Lower lobe of right lung (tissue), 2 donors: ENCODE measurements at regions not wholly inside any gene's neighbourhood (a gene's known extent, or its start where the extent isn't known, plus 50 kb on each side); places are given as distances from the start of the nearest gene placed in this dataset.

Experiments
- ATAC-seq, 2 donors: fragments of 200-7000 bp; cut with Tn5 transposase; one replicate each; pipeline ENCODE4 v1.9.1; 2020 to 2022; ENCODE audit warnings: mild to moderate bottlenecking in 2 of 2, moderate library complexity in 2 of 2
- DNase-seq: peaks from one replicate; pipeline ENCODE4 v3.0.0-alpha.2; 2020
- H3K27ac ChIP-seq: fragments of 200-600 bp; one replicate; pipeline ENCODE4 v1.8.0; 2022
- H3K27me3 ChIP-seq: fragments of 200-600 bp; one replicate; pipeline ENCODE4 v1.8.0; 2022; ENCODE audit warnings: low read depth
- H3K36me3 ChIP-seq: fragments of 200-600 bp; one replicate; pipeline ENCODE4 v1.8.0; 2022; ENCODE audit warnings: mild to moderate bottlenecking
- H3K4me1 ChIP-seq: fragments of 200-600 bp; one replicate; pipeline ENCODE4 v1.8.0; 2022
- H3K4me3 ChIP-seq: fragments of 200-600 bp; one replicate; pipeline ENCODE4 v1.8.0; 2022; ENCODE audit warnings: mild to moderate bottlenecking
- H3K9me3 ChIP-seq: fragments of 200-600 bp; one replicate; pipeline ENCODE4 v1.8.0; 2022
- intact Hi-C: fragments of 100-400 bp; cut with DNase I; formaldehyde crosslinking; loops from one replicate; pipeline ENCODE4 v1.11.0; 2022
- TF ChIP-seq, protein P1 (sequence below): fragments of 200-600 bp; IDR thresholded peaks from one replicate; pipeline ENCODE4 v1.8.0; 2022; ENCODE audit warnings: antibody characterized with exemption, mild to moderate bottlenecking
- donor health status: DM: no; HTN: yes; CAD: no; lungs with severe emphysema.

GRCh38 chr2:183455056-183455455 lies 330.8 kb downstream of the NUP35 start:
- no peak for ATAC-seq
- no peak overlapping the region for H3K4me3 ChIP-seq
- no peaks in the 10 kb centered on the region for H3K4me1 ChIP-seq
- H3K27me3 ChIP-seq = no peaks in the 10 kb centered on the region
- H3K36me3 ChIP-seq = no peaks in the 10 kb centered on the region
- no peak overlapping the region for H3K27ac ChIP-seq
- intact Hi-C loops = no loop called here
- TF ChIP-seq, protein P1, sequence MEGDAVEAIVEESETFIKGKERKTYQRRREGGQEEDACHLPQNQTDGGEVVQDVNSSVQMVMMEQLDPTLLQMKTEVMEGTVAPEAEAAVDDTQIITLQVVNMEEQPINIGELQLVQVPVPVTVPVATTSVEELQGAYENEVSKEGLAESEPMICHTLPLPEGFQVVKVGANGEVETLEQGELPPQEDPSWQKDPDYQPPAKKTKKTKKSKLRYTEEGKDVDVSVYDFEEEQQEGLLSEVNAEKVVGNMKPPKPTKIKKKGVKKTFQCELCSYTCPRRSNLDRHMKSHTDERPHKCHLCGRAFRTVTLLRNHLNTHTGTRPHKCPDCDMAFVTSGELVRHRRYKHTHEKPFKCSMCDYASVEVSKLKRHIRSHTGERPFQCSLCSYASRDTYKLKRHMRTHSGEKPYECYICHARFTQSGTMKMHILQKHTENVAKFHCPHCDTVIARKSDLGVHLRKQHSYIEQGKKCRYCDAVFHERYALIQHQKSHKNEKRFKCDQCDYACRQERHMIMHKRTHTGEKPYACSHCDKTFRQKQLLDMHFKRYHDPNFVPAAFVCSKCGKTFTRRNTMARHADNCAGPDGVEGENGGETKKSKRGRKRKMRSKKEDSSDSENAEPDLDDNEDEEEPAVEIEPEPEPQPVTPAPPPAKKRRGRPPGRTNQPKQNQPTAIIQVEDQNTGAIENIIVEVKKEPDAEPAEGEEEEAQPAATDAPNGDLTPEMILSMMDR = no peak
- DNase-seq = no peak
- H3K9me3 ChIP-seq = no peaks in the 10 kb centered on the region

GRCh38 chr2:183456177-183456576 lies 331.9 kb downstream of the NUP35 start:
- Histone ChIP-seq H3K4me1 (no peaks in the 10 kb centered on the region), H3K27ac (no peak overlapping the region), H3K4me3 (no peak overlapping the region), H3K36me3 (no peaks in the 10 kb centered on the region), H3K9me3 (no peaks in the 10 kb centered on the region), H3K27me3 (no peaks in the 10 kb centered on the region)
- DNase-seq (no peak), ATAC-seq (no peak)
- intact Hi-C loops = no loop called here
- TF ChIP-seq, protein P1 = no peak

GRCh38 chr2:183458460-183458859 lies 334.2 kb downstream of the NUP35 start:
- Histone ChIP-seq H3K27ac (no peak overlapping the region), H3K4me1 (no peaks in the 10 kb centered on the region), H3K4me3 (no peak overlapping the region), H3K36me3 (no peaks in the 10 kb centered on the region), H3K9me3 (no peaks in the 10 kb centered on the region), H3K27me3 (no peaks in the 10 kb centered on the region)
- DNase-seq (no peak), ATAC-seq (no peak)
- intact Hi-C loops = no loop called here
- TF ChIP-seq, protein P1 = no peak

DNA sequence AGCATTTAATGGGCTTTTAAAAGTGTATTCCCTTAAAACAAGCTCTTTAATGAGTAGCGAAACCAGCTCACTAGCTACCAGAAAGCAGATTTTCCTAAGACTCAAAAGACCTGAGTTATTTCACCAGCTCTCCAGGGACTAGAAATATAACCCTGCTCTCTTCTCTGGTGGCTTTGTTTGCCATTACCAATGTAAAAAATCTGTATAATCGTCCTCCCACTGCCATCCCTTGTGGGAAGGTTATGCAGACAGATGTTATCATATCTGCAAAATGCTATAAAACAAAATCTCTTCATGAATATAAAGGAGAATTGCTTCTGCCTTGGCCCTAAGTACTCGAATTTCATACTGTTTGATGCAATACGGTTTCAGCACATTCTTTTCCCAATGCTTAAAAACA lies 335.2 kb downstream of the NUP35 start:
- Histone ChIP-seq H3K36me3 (no peaks in the 10 kb centered on the region), H3K4me3 (no peak overlapping the region), H3K27me3 (no peaks in the 10 kb centered on the region), H3K9me3 (no peaks in the 10 kb centered on the region), H3K27ac (no peak overlapping the region), H3K4me1 (no peaks in the 10 kb centered on the region)
- DNase-seq (no peak), ATAC-seq (no peak)
- TF ChIP-seq, protein P1 = no peak
- intact Hi-C loops = no loop called here

GRCh38 chr2:183463821-183464220 lies 339.6 kb downstream of the NUP35 start:
- Histone ChIP-seq H3K9me3 (no peaks in the 10 kb centered on the region), H3K4me1 (no peaks in the 10 kb centered on the region), H3K4me3 (no peak overlapping the region), H3K27ac (no peak overlapping the region), H3K36me3 (no peaks in the 10 kb centered on the region), H3K27me3 (no peaks in the 10 kb centered on the region)
- intact Hi-C loops = no loop called here
- no peak for DNase-seq
- no peak for ATAC-seq
- TF ChIP-seq, protein P1 = no peak

DNA sequence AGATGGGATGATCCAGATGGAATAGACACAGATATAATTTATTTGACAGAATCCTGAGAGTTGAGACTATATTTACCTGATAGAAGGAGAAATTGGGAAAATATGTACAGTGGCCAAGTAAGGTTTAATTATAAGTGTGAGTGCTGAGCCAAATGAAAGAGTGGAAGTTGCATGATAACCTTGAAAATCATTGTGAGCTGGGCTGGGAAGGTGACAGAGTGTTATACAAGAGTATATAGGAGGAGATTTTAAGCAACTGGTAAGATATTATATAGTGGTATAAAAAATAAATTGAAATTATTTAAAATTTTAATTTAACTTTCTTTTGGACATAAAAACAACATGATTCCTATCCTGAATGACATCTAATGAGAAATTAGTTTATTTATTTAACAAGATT lies 340.8 kb downstream of the NUP35 start:
- H3K27me3 ChIP-seq = no peaks in the 10 kb centered on the region
- H3K36me3 ChIP-seq = no peaks in the 10 kb centered on the region
- H3K4me1 ChIP-seq = no peaks in the 10 kb centered on the region
- intact Hi-C loops = no loop called here
- H3K9me3 ChIP-seq = no peaks in the 10 kb centered on the region
- no peak overlapping the region for H3K27ac ChIP-seq
- ATAC-seq (no peak), DNase-seq (no peak)
- no peak overlapping the region for H3K4me3 ChIP-seq
- TF ChIP-seq, protein P1 = no peak
